ENCODE measurements at regions not wholly inside any gene's neighbourhood (a gene's known extent, or its start where the extent isn't known, plus 50 kb on each side); places are given as distances from the start of the nearest gene placed in this dataset.

DNA sequence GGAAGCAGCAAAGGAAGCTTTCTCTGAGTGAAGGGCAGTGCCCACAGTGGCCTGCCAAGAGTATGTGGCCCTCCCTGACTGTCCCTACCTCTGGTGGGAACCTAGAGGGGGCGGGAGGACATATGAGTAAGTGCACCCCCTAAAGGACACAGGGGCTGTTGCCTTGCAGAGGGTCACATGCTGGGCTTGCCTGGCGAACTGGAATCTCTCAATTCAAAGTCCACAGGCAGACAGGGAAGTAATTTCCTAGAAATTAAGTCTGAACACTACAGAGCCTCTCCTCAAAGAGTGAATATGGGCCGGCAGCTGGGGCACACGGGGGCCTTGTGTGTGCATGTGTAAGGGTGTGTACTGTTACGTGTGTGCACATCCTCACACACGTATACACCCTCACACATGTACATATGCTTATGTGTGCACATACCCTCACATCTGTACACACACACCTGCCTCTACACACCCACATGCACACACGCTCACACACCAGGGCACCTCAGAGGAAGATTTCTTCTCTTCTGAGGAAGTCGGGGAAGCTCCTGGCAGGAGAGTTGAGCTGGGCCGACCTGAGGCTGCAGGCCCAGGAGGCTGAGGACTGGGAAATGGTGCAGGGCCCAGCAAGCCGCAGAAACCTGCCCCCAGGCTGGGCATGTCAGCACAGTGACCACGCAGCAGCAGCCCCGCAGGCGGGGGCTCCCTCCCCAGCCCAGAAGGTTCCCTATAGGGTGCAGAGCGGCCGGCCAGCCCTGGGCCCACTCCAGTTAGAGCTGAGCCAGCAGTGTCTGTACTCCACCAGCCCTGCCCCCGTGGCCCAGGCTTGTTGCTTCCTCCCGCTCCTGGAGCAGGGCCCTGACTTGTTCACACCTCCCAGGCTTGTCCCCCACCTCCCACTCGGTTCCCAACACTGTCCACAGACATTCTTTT is 77.4 kb upstream of the TAF1B start:
- Histone ChIP-seq H3K79me2 (no peaks in the 10 kb centered on the region), H3K9ac (no peak overlapping the region), H3K4me1 (peaks cover 31% of the 10 kb centered on the region), H3K9me3 (ENCODE audit: control insufficient read depth, low read length) (no peaks in the 10 kb centered on the region), H3K4me3 (ENCODE audit: low read depth, low read length) (no peak overlapping the region), H3K27me3 (ENCODE audit: control insufficient read depth, insufficient read depth, low read length) (no peaks in the 10 kb centered on the region), H3K27ac (no peak overlapping the region), H3K36me3 (ENCODE audit: control insufficient read depth, insufficient read depth, low read length) (no peaks in the 10 kb centered on the region), H2AFZ (peak overlapping the region; percentile 47), H3K4me2 (ENCODE audit: low read length) (no peak overlapping the region)
- TF ChIP-seq, protein P1, sequence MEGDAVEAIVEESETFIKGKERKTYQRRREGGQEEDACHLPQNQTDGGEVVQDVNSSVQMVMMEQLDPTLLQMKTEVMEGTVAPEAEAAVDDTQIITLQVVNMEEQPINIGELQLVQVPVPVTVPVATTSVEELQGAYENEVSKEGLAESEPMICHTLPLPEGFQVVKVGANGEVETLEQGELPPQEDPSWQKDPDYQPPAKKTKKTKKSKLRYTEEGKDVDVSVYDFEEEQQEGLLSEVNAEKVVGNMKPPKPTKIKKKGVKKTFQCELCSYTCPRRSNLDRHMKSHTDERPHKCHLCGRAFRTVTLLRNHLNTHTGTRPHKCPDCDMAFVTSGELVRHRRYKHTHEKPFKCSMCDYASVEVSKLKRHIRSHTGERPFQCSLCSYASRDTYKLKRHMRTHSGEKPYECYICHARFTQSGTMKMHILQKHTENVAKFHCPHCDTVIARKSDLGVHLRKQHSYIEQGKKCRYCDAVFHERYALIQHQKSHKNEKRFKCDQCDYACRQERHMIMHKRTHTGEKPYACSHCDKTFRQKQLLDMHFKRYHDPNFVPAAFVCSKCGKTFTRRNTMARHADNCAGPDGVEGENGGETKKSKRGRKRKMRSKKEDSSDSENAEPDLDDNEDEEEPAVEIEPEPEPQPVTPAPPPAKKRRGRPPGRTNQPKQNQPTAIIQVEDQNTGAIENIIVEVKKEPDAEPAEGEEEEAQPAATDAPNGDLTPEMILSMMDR (IDR thresholded peaks at IDR 0.05) = no peak

DNA sequence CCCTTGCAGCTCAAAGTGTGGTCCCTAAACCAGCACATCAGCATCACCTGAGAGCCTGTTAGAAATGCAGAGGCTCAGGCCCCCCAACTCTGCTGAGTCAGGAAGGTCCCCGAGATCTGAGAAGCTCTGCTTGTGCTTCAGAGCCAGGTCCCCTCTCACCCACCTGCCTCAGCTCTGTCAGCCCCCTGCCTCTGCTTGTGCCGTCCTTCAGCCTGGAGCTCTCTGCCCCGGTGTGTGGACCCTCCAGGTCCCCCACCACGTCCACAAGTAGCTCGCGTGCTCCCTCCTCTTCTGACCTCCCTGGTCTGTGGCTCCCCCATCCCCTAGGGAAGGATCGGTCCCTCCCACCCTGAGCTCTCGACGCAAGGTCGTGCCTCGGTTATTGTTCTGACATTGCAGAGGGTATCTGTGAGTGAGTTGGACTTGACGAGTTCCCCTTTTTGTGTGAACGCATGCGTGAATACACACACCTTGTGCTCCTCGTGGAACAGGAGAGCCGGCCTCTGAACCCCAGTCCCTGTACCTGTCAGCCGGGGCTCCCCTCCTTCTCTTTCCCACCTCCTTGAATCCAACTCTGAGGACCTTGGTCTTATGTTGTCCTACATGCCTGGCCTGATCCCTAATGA is 75.5 kb upstream of the TAF1B start:
- peak overlapping the region; percentile 87 for H2AFZ ChIP-seq
- TF ChIP-seq, protein P1 (IDR thresholded peaks at IDR 0.05) = no peak
- no peaks in the 10 kb centered on the region for H3K27me3 ChIP-seq (ENCODE audit: control insufficient read depth, insufficient read depth, low read length)
- no peak overlapping the region for H3K4me3 ChIP-seq (ENCODE audit: low read depth, low read length)
- peaks cover 45% of the 10 kb centered on the region for H3K4me1 ChIP-seq
- no peaks in the 10 kb centered on the region for H3K36me3 ChIP-seq (ENCODE audit: control insufficient read depth, insufficient read depth, low read length)
- no peaks in the 10 kb centered on the region for H3K9me3 ChIP-seq (ENCODE audit: control insufficient read depth, low read length)
- H3K9ac ChIP-seq = no peak overlapping the region
- H3K27ac ChIP-seq = peak overlapping the region; percentile 93
- no peak overlapping the region for H3K4me2 ChIP-seq (ENCODE audit: low read length)
- no peaks in the 10 kb centered on the region for H3K79me2 ChIP-seq

DNA sequence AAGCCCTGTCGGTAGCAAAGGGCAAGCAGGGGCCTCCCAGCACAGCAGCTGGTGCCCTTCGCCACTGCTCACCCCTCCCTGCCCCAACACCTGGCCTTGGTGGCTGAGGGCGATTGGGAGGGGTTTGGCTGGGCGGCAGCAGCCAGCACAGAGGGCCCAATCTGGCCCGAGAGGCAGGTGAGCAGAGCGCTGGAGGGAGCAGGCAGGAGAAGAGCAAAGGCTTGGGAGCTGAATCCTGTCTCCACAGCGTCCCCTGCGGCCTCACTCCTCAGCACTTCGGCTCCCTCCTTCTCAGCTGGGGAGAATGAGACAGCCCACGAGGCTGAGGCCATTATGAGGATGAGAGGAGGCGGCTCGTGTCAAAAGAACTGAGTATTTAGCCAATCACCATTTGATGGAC is 74.9 kb upstream of the TAF1B start:
- H2AFZ ChIP-seq = peak overlapping the region; percentile 87
- no peak overlapping the region for H3K4me2 ChIP-seq (ENCODE audit: low read length)
- no peak overlapping the region for H3K4me3 ChIP-seq (ENCODE audit: low read depth, low read length)
- H3K9ac ChIP-seq = no peak overlapping the region
- no peaks in the 10 kb centered on the region for H3K79me2 ChIP-seq
- peaks cover 46% of the 10 kb centered on the region for H3K4me1 ChIP-seq
- no peaks in the 10 kb centered on the region for H3K27me3 ChIP-seq (ENCODE audit: control insufficient read depth, insufficient read depth, low read length)
- H3K9me3 ChIP-seq (ENCODE audit: control insufficient read depth, low read length) = no peaks in the 10 kb centered on the region
- TF ChIP-seq, protein P1 (IDR thresholded peaks at IDR 0.05) = peak; percentile 69
- no peaks in the 10 kb centered on the region for H3K36me3 ChIP-seq (ENCODE audit: control insufficient read depth, insufficient read depth, low read length)
- peak overlapping the region; percentile 93 for H3K27ac ChIP-seq

DNA sequence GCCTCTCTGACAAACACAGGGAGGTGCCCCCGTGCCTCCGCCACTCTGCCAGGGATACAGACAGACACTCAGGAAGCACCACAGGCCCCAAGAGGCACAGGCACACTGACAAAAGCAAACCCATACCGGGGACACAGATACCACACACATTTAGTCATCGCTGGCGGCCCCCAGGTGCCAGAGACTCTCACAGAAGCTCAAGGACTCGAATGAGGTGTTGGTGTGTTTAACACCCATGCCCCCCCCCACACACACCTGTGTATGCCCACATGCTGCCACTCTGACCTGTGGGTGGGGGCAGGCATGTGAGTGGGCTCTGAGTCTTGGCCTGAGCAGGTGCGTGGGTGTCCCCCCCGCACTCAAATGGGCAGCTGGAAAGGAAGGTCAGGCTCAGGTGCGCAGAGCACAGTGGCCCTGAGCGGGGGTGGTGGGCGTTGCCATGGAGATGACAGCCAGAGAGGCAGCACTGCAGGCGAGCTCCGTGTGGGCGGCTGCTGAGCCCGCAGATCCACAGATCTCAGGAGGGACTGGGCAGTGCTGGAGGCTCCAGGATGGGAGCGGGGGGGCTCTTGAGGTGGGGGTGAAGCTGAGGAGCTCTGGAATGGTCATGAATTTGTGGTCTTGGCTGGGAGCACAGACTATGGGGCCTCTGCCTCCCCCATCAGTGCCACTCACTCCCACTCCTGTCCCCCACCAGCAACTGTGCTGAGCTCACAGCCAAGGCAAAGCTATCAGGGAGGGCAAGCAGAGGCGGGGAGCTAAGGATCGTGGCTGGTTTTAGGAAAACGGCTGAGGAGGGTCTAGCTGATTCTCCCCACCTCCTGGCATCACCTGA is 73.9 kb upstream of the TAF1B start:
- Histone ChIP-seq H2AFZ (peak overlapping the region; percentile 87), H3K27ac (peak overlapping the region; percentile 93), H3K9ac (no peak overlapping the region), H3K4me1 (peaks cover 46% of the 10 kb centered on the region), H3K4me2 (ENCODE audit: low read length) (peak overlapping the region; percentile 18), H3K9me3 (ENCODE audit: control insufficient read depth, low read length) (no peaks in the 10 kb centered on the region), H3K79me2 (no peaks in the 10 kb centered on the region), H3K27me3 (ENCODE audit: control insufficient read depth, insufficient read depth, low read length) (no peaks in the 10 kb centered on the region), H3K36me3 (ENCODE audit: control insufficient read depth, insufficient read depth, low read length) (no peaks in the 10 kb centered on the region), H3K4me3 (ENCODE audit: low read depth, low read length) (no peak overlapping the region)
- TF ChIP-seq, protein P1 (IDR thresholded peaks at IDR 0.05) = no peak
